Uterus (tissue), 2 donors: ENCODE measurements at regions not wholly inside any gene's neighbourhood (a gene's known extent, or its start where the extent isn't known, plus 50 kb on each side); places are given as distances from the start of the nearest gene placed in this dataset.

Experiments
- CTCF ChIP-seq, 4 experiments: fragments of 200-600 bp in 2 of 4; fragments of 450-650 bp in 2 of 4; sonication (generic) in 2 of 4; IDR thresholded peaks; one replicate each; pipeline ENCODE4 v1.5.1; 2016 to 2019; ENCODE audit warnings: antibody characterized with exemption in 4 of 4, mild to moderate bottlenecking in 2 of 4, moderate library complexity in 1 of 4
- POLR2A ChIP-seq, 2 donors: fragments of 450-650 bp; IDR thresholded peaks; one replicate each; pipeline ENCODE4 v1.6.1; 2016; ENCODE audit warnings: antibody characterized with exemption in 2 of 2, mild to moderate bottlenecking in 1 of 2, moderate library complexity in 1 of 2

- TF ChIP-seq POLR2A (IDR thresholded peaks at IDR 0.05), result no peak
- no peak for TF ChIP-seq CTCF (IDR thresholded peaks at IDR 0.05)
Observed at GRCh38 chr13:74860789-74861188, 621.2 kb downstream of the TBC1D4 start.
